Esophagus squamous epithelium (tissue), 4 donors: ENCODE measurements at regions not wholly inside any gene's neighbourhood (a gene's known extent, or its start where the extent isn't known, plus 50 kb on each side); places are given as distances from the start of the nearest gene placed in this dataset.

Source experiments
- CTCF ChIP-seq, 6 experiments: fragments of 450-650 bp in 4 of 6; fragments of 200-600 bp in 2 of 6; sonication (generic) in 2 of 6; IDR thresholded peaks; one replicate each; pipeline ENCODE4 v1.5.1; 2016 to 2019; ENCODE audit warnings: antibody characterized with exemption in 6 of 6, mild to moderate bottlenecking in 4 of 6, moderate library complexity in 4 of 6
- POLR2A ChIP-seq, 4 donors: fragments of 450-650 bp; IDR thresholded peaks; one replicate each; pipeline ENCODE4 v1.6.1; 2017; ENCODE audit warnings: antibody characterized with exemption in 4 of 4, mild to moderate bottlenecking in 4 of 4, moderate library complexity in 3 of 4

- no peak for TF ChIP-seq CTCF (IDR thresholded peaks at IDR 0.05)
- no peak for TF ChIP-seq POLR2A (IDR thresholded peaks at IDR 0.05)
These were observed 596.2 kb upstream of the UBE2E2 start for GRCh38 chr3:22606938-22607337.
